ENCODE measurements at regions not wholly inside any gene's neighbourhood (a gene's known extent, or its start where the extent isn't known, plus 50 kb on each side); places are given as distances from the start of the nearest gene placed in this dataset.

GRCh38 chr19:30927705-30928104 is 421.5 kb downstream of the TSHZ3 start:
- H3K4me1 Mint-ChIP-seq = no peaks in the 10 kb centered on the region
- no peaks in the 10 kb centered on the region for H3K36me3 Mint-ChIP-seq
- no peak for DNase-seq (ENCODE audit: low spot score in 2 of 2, unreplicated experiment in 2 of 2)
- H3K27ac Mint-ChIP-seq = no peak overlapping the region
- peaks cover 14% of the 10 kb centered on the region for H3K9me3 Mint-ChIP-seq
- H3K27me3 Mint-ChIP-seq (ENCODE audit: low read depth) = peaks cover 32% of the 10 kb centered on the region
- TF ChIP-seq, protein P1, sequence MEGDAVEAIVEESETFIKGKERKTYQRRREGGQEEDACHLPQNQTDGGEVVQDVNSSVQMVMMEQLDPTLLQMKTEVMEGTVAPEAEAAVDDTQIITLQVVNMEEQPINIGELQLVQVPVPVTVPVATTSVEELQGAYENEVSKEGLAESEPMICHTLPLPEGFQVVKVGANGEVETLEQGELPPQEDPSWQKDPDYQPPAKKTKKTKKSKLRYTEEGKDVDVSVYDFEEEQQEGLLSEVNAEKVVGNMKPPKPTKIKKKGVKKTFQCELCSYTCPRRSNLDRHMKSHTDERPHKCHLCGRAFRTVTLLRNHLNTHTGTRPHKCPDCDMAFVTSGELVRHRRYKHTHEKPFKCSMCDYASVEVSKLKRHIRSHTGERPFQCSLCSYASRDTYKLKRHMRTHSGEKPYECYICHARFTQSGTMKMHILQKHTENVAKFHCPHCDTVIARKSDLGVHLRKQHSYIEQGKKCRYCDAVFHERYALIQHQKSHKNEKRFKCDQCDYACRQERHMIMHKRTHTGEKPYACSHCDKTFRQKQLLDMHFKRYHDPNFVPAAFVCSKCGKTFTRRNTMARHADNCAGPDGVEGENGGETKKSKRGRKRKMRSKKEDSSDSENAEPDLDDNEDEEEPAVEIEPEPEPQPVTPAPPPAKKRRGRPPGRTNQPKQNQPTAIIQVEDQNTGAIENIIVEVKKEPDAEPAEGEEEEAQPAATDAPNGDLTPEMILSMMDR (IDR thresholded peaks at IDR 0.05; ENCODE audit: unreplicated experiment) = no peak
- H3K4me3 Mint-ChIP-seq = no peak overlapping the region

DNA sequence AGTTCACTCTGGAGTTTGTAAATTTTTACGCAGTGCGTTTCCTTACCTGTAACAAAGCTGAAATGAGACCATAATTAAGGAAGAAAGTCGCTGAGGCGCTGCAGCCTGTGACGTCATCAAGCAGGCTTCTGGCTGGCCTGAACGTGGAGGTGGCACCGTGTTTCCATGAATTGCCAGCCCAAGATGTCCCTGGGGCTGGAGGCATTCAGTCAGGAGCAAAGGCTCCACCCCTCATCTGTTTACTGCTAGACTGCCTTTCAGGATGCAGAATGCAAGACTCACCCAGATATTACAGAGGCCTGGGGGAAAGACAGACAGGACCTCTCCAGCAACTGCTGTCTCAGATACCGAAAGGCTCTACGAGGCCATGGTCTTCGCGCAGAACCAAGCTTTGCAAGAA is 424.6 kb downstream of the TSHZ3 start:
- Mint-ChIP-seq H3K4me1 (no peaks in the 10 kb centered on the region), H3K27me3 (ENCODE audit: low read depth) (peaks cover 48% of the 10 kb centered on the region), H3K4me3 (no peak overlapping the region), H3K36me3 (no peaks in the 10 kb centered on the region), H3K27ac (no peak overlapping the region), H3K9me3 (peaks cover 14% of the 10 kb centered on the region)
- no peak for DNase-seq (ENCODE audit: low spot score in 2 of 2, unreplicated experiment in 2 of 2)
- TF ChIP-seq, protein P1 (IDR thresholded peaks at IDR 0.05; ENCODE audit: unreplicated experiment) = no peak

GRCh38 chr19:30924069-30924636 is 425.1 kb downstream of the TSHZ3 start:
- H3K4me3 Mint-ChIP-seq = no peak overlapping the region
- TF ChIP-seq, protein P1 (IDR thresholded peaks at IDR 0.05; ENCODE audit: unreplicated experiment) = no peak
- H3K4me1 Mint-ChIP-seq = no peaks in the 10 kb centered on the region
- H3K27ac Mint-ChIP-seq = no peak overlapping the region
- peaks cover 54% of the 10 kb centered on the region for H3K27me3 Mint-ChIP-seq (ENCODE audit: low read depth)
- no peaks in the 10 kb centered on the region for H3K36me3 Mint-ChIP-seq
- DNase-seq (ENCODE audit: low spot score in 2 of 2, unreplicated experiment in 2 of 2) = no peak
- peaks cover 14% of the 10 kb centered on the region for H3K9me3 Mint-ChIP-seq

DNA sequence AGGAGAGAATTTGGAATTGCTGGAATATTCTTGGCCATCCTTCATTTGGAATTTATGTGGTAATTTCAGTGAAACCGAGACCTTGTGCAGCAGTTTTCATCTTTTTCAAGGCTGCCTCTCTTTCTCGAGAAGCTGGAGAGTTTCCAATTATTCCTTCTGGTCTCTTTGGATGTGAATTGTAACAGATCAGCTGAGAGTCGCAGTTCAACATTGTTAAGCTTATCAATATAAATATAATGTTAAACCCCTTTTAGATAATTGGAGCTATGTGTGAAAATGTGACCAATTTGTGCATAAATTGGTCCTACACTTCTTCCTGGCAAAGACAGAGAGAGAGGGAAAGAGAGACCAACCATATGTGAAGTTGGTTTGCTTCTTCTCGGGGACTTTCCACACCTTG is 425.6 kb downstream of the TSHZ3 start:
- DNase-seq (ENCODE audit: low spot score in 2 of 2, unreplicated experiment in 2 of 2) = no peak
- no peaks in the 10 kb centered on the region for H3K36me3 Mint-ChIP-seq
- no peaks in the 10 kb centered on the region for H3K4me1 Mint-ChIP-seq
- no peak overlapping the region for H3K4me3 Mint-ChIP-seq
- H3K27me3 Mint-ChIP-seq (ENCODE audit: low read depth) = peaks cover 59% of the 10 kb centered on the region
- TF ChIP-seq, protein P1 (IDR thresholded peaks at IDR 0.05; ENCODE audit: unreplicated experiment) = no peak
- H3K9me3 Mint-ChIP-seq = peaks cover 14% of the 10 kb centered on the region
- no peak overlapping the region for H3K27ac Mint-ChIP-seq

GRCh38 chr19:30923096-30923495 is 426.1 kb downstream of the TSHZ3 start:
- H3K9me3 Mint-ChIP-seq = peaks cover 10% of the 10 kb centered on the region
- H3K36me3 Mint-ChIP-seq = no peaks in the 10 kb centered on the region
- TF ChIP-seq, protein P1 (IDR thresholded peaks at IDR 0.05; ENCODE audit: unreplicated experiment) = no peak
- H3K4me3 Mint-ChIP-seq = no peak overlapping the region
- H3K27me3 Mint-ChIP-seq (ENCODE audit: low read depth) = peaks cover 63% of the 10 kb centered on the region
- no peak overlapping the region for H3K27ac Mint-ChIP-seq
- DNase-seq (ENCODE audit: low spot score in 2 of 2, unreplicated experiment in 2 of 2) = no peak
- H3K4me1 Mint-ChIP-seq = no peaks in the 10 kb centered on the region

DNA sequence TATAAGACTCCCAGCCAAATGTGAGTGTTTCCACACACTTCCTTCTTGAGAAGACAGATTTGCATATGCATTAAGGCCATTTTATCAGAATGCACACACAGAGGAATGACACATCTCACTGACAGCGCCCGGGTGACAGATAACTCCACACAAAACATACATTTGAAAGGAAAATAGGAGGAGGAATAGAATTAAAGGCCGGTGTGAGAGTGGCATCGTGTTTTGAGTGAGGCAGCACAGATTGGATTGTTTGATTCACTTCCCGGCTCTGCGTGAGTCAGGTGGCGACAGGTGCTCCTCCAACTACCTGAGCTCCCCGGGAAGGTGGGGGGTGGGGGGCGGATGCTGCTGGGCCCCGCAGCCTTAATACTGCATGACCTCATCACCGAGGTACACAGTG is 429.0 kb downstream of the TSHZ3 start:
- Mint-ChIP-seq H3K4me3 (no peak overlapping the region), H3K4me1 (no peaks in the 10 kb centered on the region), H3K36me3 (no peaks in the 10 kb centered on the region), H3K27ac (no peak overlapping the region), H3K9me3 (no peaks in the 10 kb centered on the region), H3K27me3 (ENCODE audit: low read depth) (peaks cover 56% of the 10 kb centered on the region)
- TF ChIP-seq, protein P1 (IDR thresholded peaks at IDR 0.05; ENCODE audit: unreplicated experiment) = no peak
- no peak for DNase-seq (ENCODE audit: low spot score in 2 of 2, unreplicated experiment in 2 of 2)

Measured in mesothelial cell of epicardium (in vitro differentiated cells).